GM19238 (cell line): ENCODE measurements at regions not wholly inside any gene's neighbourhood (a gene's known extent, or its start where the extent isn't known, plus 50 kb on each side); places are given as distances from the start of the nearest gene placed in this dataset.
"Not testable (repeated sequence)": the region's sequence is repeated elsewhere in the genome, so short reads cannot be mapped to it uniquely, and the experiment has no call there.

Experiments used
- DNase-seq: peaks from one replicate; pipeline ENCODE4 v3.0.0; 2011; ENCODE audit warnings: low spot score; ENCODE audit not compliant: insufficient read length

DNA sequence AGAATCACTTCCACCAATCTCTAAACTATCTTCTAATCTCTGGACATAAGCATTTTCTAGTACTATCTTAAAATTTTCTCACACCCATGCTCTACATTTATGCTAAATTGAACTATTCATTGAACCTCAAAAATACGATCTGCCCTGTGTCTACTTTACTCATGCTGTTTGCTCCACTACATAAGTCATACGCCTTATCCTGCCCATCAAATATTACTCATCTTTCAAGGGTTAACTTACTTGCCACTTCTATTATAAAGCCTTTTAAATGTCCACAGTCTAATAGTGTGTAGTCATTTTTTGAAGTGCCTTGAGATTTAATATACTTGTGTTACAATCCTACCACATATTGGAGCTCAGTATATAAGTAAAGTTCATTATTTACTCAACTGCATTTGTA is 727.7 kb upstream of the SLIT2 start:
- no peak for DNase-seq

DNA sequence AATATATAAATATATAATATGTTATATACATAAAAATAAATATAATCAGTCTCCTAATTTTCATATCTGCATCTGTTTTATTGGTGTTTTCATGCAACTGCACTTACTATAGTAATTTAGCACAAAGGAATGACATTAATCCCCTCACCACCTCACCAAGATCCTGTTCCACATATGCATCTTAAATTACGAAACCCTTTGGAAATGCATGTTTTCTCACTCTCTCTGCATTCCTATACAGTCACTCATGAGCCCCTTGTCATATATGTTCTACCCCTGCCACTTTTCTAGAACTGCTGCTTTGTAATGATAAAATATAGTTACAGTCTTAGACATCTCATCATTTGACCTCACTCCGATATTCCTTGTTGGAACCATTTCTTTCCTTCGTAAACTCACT is 728.7 kb upstream of the SLIT2 start:
- DNase-seq: no peak

DNA sequence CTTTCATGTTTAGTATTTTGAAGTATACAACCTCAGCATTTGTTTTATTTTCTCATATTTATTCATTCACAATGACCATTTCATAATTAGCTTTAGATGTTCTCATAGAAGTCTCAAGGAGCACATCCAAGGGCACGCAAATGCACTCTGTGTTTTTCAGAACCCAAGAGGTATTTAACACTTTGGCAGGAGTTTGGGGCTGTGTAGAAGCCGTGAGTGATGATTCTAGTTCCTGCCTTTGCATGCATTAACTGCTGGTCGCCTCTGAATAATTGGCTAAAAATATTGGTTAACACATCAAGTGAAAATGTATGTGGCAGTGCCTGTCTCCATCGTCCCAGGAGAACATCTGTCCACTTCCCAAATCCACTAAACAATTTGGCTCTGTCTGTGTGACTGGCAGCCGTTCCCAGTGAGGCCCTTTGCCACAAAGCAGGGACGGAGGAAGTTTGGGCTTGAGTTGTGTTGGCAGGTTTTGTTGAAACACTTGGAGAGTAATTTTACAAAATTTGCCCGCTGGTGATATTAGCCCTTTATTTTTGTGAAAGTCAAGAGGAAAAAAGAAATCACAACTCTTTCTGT is 730.7 kb upstream of the SLIT2 start:
- DNase-seq: no peak

DNA sequence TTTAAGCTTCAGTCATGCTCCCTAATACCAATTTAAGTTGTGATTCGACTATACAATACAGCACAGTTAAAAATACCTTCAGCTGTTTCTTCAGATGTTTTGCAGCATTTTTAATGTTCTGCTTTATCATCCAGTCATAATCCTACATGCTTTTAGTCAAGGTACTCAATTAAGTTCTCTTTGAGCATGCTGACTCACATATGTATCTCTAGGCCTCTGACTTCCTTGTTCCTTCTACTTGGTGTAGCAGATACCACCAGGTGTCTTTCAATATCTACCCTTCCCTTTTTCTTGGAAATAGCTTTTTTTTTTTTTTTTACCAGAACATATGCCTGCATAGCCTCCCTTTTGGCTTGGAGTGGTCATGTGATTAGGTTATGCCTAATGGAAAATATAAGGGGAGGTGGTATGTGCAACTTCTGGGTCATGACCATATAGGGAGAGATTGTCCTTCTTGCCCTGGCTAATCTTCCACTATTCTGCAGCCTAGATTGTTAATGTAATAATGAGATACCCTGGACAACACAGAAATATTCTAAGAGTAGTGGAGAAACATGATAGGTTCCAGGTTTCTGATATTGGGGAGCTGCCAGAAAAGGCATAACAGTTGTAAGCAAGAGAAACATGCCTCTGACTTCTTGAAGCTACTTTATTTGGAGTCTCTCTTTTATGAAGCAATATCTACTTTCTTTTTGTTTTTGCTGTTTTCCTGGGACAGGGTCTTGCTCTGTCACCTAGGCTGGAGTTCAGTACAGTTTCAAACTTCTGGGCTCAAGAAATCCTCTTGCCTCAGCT is 737.2 kb upstream of the SLIT2 start:
- DNase-seq: no peak

DNA sequence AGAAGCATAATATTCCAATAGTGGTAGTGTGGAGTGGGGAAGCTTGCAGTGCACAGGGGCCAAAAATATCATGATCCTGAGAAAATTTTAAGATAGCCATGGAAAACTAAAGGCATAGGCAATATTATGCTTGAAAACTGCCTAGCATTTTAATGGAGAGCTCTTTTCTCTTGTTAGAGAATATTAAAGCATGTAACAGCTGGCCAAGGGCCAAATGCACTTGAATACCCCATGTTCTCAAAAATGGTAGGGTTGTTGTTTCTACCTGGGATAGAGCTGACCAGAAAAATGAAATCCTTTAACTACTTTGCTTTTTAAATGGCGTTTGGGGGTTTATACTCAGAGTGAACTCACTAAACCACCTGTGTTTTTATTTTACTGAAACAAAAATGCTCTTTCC is 739.6 kb upstream of the SLIT2 start:
- DNase-seq: no peak

DNA sequence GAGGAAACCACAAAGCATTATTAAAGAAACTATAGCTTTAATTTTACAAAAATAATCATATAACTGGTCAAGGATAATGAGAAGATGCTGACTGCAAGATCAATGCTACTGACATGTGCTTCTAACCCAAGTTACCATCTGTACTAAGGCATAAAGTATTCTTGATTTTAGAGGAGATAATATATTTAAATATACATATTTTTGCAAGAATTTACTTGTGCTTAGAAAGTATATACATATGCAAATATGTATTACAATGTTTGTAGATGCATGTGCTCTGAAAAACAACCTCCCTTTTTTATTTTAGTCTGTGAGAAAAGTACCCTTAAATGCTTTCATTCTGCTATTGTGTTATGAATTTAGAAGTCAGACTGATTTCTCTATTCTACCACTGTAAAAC is 740.7 kb upstream of the SLIT2 start:
- no peak for DNase-seq

DNA sequence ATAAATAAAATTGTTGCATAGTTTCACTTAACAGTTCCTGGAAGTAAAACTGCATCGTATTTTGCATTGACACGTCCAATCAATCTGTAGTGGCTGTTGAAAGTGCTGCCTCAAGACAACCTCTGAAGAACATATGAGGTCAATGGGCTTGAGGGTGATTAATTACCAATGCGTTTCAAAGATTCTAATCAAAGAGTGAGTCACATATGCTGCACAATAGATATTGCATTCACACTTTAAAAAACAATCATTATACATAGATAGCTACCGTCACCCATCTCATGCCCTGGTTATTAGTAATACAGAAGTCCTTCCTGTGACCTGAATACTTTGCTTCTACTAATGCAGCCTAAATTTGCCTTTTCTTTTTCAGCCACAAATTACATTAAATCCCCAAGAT is 743.3 kb upstream of the SLIT2 start:
- DNase-seq: no peak

DNA sequence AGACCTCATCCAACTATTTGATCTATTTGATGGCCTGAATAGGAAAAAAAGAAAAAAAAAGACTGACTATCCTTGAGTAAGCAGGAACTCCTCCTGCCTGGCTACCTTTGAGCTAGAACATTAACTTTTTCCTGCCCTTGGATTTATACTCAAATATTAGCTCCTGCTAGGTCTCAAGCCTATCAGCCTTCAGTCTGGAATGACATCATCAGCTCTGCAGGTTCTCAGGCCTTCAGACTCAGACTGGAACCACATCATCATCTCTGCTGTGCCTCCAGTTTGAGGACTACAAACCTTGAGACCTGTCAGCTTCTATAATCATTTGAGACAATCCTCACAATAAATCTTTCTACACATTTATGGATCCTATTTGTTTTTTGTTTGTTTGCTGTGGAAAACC is 754.0 kb upstream of the SLIT2 start:
- DNase-seq: no peak

DNA sequence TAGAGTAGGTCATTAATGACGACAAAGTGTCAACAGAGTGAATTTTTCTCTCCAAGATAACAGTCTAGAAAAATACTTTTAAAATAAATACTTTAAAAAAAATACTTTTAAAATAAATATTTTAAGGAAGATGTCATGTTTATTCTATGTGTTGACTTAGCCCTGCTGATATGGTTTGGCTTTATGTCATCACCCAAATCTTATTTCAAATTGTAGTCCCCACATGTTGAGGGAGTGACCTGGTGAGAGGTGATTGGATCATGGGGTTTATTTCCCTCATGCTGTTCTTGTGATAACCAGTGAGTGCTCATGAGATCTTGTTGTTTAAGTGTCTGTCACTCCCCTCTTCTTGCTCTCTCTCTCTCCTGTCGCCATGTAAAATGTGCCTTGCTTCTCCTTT is 754.9 kb upstream of the SLIT2 start:
- no peak for DNase-seq

DNA sequence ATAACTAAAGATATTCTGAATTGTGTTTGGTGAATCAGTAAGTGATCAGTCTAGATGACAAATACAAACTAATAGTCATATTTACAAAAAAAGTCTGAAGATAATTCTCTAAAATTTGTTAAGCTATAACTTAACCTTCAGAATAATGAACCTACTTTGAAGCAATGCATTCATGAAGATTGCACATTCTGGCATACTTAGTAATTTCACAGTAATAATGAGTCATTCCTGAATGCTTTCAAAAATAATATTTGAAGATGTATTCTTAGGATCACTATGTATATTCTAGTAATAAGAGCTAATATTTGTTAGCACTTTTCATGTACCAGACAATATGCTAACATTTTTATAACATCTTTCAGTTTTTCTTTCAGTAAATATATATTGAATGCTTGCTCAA is 756.7 kb upstream of the SLIT2 start:
- no peak for DNase-seq

DNA sequence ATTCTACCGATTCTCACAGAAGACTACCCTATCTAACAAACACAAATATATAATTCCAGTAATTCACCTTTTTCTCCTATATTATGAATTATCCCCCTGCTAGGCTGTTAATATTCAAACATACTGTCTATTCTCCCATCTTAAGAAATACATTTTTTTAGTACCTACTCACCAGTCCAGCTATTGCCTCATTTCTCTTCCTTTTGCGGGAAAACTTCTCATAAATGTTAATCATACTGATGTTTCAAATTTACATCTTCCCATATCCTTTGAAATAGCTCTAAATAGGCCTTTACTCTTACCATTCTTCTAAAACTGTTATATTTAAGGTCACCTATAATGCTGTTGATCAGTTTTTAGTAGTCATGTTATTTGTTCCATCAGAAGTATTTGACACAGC is 759.1 kb upstream of the SLIT2 start:
- DNase-seq: no peak

DNA sequence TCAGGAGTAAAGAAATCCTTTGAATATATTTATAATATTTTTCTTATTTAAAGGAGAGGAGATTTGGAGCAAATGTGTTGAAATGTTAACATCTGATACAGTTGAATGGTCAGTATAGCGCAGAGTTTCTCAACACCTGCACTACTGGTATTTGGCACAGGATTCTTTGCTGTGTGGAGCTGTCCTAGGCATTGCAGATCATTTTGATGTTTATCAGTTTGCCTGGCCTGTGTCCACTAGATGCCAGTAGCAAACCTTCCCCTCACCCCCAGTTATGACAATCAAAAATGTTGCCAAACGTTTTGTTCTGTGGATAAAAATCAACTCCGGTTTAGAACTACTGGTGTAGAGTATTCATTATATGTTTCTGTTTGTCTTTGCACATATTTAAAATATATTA is 765.3 kb upstream of the SLIT2 start:
- no peak for DNase-seq

DNA sequence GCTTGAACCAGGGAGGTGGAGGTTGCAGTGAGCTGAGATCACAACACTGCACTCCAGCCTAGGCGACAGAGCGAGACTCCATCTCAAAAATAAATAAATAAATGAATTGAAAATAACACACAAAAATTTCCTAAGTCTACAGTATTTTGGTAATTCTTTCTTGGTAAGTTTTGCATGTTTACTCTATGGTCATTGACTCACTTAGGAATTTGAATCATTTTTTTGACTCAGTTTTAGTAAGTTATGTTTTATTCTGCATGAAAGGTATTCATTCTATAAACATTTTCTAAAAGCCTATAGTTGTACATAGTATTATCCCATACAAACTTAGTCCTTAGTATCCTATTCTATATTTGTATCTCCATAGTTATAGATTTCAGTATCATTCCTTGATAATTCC is 772.9 kb upstream of the SLIT2 start:
- DNase-seq: no peak

DNA sequence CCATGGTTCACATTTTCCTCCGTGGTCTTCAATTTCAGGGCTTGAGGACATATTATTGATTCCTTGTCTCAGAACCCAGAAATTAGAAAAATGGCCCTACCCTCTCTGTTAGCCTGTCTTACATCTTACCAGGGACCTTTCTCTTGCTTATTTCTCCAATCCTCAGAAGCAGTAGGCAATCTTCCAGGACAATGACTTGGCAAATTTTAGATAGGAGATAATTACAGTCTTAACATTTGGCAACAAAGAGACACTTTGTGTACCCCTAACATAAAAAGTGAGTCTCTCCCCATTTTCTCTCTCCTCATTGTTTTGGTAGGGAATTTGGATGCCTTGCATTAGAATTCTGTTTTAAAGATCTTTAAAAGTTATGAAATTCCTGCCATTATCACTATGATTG is 778.1 kb upstream of the SLIT2 start:
- DNase-seq: no peak

DNA sequence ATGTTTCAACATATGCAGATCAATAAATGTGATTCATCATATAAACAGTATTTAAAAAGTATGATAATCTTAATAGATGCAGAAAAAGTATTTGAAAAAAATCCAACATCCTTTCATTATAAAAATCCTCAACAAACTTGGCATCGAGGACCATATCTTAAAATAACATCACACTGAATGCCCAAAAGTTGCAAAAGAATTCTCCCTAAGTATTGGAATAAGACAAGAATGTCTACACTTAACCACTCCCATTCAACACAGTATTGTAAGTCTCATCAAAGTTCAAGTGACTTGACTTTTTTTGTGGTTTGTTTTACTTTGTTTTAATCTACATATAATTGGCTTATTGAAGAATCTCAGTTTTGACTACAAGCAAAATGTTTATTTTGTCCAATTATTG is 779.0 kb upstream of the SLIT2 start:
- no peak for DNase-seq

DNA sequence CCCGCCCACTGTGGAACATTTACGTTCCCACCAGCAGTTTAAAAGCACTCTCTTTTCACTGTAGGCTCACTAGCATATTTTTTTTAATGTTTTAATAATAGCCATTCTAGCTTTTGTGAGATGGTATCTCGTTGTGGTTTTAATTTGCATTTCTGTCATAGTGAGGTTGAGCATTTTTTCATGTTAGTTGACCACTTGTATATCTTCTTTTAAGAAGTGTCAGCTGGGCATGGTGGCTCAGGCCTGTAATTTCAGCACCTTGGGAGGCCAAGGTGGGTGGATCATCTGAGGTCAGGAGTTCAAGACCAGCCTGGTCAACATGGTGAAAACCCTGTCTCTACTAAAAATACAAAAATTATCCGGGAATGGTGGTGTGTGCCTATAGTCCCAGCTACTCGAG is 781.7 kb upstream of the SLIT2 start:
- DNase-seq: not testable (repeated sequence)

DNA sequence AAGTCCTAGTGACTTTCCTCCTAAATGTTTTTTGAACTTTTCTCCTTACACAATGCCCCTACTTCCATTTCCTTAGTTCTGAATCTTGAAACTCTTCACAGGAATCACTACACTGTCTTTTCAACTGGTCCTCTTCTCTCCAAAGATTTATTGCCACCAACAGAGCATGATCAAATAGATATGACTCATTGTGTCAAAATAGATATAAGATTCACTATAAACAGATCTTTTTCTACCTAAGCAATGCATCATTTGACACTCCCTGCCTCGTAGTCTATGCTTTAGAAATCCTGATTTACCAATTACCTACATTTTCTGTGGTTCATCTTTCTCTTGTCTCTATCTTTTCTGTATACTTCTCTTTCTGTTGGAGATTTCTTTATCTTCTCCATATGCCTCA is 789.6 kb upstream of the SLIT2 start:
- no peak for DNase-seq

DNA sequence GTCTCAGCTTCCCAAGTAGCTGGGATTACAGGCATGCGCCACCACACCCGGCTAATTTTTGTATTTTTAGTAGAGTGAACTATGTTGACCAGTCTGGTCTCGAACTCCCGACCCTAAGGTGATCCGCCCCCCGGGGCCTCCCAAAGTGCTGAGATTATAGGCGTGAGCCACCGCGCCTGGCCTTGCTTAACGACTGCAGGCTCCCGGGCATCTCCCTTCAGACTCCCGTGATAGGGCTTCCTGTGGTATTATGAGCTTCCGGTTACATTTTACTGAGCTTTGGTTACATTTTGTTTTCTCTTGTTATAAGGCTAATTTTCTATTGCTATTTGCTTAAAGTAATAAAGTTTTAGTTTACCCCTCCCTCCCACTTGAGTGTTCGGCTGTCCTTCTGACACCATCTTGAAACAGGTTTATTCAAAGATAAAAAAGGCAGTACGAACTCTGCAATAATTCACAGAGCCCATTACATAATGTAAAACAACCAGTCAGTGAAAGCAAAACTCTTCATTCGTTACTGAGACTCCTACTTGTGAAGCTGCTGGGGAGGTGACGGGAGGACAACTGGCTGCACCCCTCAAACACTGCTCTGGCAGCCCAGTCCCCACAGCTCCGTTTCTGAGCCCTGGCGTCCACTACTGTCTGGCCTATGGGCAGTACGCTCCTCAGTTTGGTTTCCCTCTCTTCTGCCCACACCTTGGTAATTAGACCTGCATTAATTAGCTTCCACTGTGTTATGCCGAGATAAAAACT is 795.7 kb upstream of the SLIT2 start:
- no peak for DNase-seq

DNA sequence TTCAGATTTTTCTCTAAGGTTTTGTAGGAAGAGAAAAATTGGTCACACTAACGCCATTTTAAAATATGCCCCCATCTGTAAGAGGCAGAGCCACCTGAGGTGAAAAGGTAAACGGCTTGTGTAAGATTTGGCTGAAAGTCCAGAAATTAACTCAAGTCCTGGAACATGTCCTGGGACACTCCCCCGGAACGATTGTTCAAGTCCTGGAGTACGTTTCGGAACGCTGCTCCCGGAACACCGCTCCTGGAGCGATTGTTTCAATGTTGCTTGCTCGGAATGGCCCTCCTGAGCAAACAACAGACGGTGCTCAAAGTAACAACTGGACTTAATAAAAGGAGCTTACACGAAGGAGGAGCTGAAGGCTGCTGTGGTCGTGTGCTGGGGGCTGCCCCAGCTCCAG is 796.5 kb upstream of the SLIT2 start:
- DNase-seq: no peak

DNA sequence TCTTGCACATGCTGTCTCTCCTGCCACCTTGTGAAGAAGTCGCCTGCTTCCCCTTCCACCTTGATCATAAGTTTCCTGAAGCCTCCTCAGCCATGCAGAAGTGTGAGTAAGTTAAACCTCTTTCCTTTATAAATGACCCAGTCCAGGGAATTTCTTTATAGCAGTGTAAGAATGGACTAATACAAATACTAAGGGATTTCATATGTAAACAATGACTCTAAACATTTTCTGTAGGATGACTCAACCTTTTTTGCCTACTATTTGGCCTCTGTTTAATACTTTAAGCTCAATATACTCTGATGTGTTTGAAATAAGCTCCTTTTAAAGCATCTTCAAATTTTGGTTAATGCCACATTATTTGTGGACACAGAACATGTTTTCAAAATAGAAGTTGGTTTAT is 813.5 kb upstream of the SLIT2 start:
- no peak for DNase-seq

DNA sequence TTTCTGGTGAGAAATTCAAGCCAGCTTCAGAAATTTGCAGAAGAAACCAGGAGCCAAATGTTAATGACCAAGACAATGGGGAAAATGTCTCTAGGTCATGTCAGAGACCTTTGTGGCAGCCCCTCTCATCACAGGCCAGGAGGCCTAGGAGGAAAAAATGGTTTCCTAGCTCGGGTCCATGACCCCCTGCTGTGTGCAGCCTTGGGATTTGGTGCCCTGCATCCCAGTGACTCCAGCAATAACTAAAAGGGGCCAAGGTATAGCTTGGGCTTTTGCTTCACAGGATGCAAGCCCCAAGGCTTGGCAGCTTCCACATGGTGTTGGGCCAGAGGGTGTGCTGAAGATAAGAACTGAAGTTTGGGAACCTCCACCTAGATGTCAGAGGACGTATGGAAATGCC is 814.7 kb upstream of the SLIT2 start:
- no peak for DNase-seq

DNA sequence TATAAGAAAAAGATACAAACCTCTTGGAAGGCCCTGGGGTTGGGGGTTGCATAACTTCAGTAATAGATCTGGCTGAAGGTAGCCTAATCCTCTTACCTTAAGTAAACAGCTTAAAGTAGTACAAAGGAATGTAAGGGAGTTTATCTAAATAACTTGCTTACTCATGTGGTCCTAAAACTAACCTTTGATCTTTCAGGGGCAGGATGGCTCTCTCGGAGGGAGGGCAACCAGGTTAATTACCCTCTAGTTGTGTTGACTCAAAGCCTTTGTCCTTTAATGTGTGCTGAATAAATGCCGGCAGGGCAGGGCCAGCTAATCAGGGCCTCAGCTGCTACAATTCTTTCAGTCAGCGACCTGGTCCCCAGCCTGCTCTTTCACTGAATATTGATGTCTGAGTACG is 822.0 kb upstream of the SLIT2 start:
- DNase-seq: no peak

DNA sequence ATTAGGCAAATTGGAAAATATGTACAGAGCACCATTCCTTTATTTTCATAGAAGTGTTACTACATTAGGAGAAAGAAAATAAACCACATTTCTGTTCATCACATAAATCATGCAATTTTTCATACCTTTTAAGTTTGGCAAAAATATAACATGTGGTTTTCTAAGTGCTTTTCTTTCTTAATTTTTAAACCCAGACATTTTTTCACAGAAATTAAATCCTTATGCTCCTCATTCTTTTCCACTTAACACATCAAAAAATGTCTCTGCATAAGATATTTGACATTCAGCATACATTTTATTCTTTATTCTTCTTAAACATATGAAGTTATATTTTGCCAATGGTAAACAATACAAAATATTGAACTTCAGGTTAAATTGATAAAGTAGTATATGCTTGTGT is 826.6 kb upstream of the SLIT2 start:
- no peak for DNase-seq
